ENCODE measurements at regions not wholly inside any gene's neighbourhood (a gene's known extent, or its start where the extent isn't known, plus 50 kb on each side); places are given as distances from the start of the nearest gene placed in this dataset.

DNA sequence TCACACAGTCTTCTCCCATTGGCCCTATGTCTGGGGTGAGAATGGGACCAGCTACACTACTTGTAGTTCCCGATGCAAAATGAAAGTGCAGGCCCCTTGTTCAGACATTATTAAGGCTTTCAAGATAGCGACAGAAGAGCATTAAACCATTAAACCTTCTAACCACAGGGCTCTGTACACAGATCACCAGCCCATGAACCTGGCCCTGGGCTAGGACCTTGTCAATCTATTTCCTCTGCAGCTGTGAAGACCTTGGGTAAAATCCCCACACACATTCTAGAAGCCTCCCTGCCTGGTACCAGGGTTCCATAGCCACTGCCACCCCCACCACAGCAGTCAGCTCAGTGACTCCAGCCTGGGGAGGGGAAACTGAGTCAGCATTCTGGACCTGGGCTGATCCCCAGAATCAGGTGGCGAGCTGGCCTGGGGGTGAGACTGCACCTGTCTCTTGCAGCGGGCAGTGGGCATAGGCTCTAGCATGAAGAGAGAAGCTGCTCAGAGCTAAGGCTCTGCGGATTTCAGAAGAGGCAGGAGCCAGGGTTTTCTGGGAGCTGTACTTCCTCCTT, 119.7 kb upstream of the LHX1 start:
- intact Hi-C loops (cut with DNase I), result no loop called here
- ATAC-seq, result no peak
- Histone ChIP-seq H3K4me1 (no peaks in the 10 kb centered on the region), H3K27ac (no peak overlapping the region), H3K9me3 (no peaks in the 10 kb centered on the region), H3K27me3 (peaks cover 4 to 89% (median 26%) of the 10 kb centered on the region in 9 donors), H3K36me3 (no peaks in the 10 kb centered on the region), H3K4me3 (no peak overlapping the region)
- no peak for DNase-seq
- WGBS, 4 donors, result 80 to 84% (median 82%) methylated on average over 5 of the region's 5 CpGs
- no peak for TF ChIP-seq CTCF (IDR thresholded peaks at IDR 0.05)
- no peak for TF ChIP-seq POLR2A (IDR thresholded peaks at IDR 0.05)

GRCh38 chr17:36818134-36818825, 119.0 kb upstream of the LHX1 start:
- Histone ChIP-seq H3K4me1 (no peaks in the 10 kb centered on the region), H3K27me3 (peaks cover 2 to 89% (median 22%) of the 10 kb centered on the region in 9 donors), H3K27ac (no peak overlapping the region), H3K36me3 (no peaks in the 10 kb centered on the region), H3K4me3 (no peak overlapping the region), H3K9me3 (no peaks in the 10 kb centered on the region)
- TF ChIP-seq CTCF (IDR thresholded peaks at IDR 0.05), result no peak
- TF ChIP-seq POLR2A (IDR thresholded peaks at IDR 0.05), result no peak
- intact Hi-C loops (cut with DNase I), result no loop called here
- DNase-seq, result no peak
- no peak for ATAC-seq
- 75 to 81% (median 80%) methylated on average over 8 to 9 of the region's 9 CpGs for WGBS, 4 donors

GRCh38 chr17:36823850-36824677, 113.2 kb upstream of the LHX1 start:
- H3K27me3 ChIP-seq, result peaks cover 0 to 84% (median 32%) of the 10 kb centered on the region in 9 donors
- ATAC-seq (no peak), DNase-seq (no peak)
- no peaks in the 10 kb centered on the region for H3K9me3 ChIP-seq
- H3K4me1 ChIP-seq, result no peaks in the 10 kb centered on the region
- WGBS, 4 donors, result 57 to 73% (median 70%) methylated on average over 10 to 12 of the region's 12 CpGs
- TF ChIP-seq POLR2A (IDR thresholded peaks at IDR 0.05), result no peak
- TF ChIP-seq CTCF (IDR thresholded peaks at IDR 0.05), result no peak
- no peaks in the 10 kb centered on the region for H3K36me3 ChIP-seq
- H3K4me3 ChIP-seq, result no peak overlapping the region
- no peak overlapping the region for H3K27ac ChIP-seq
- intact Hi-C loops (cut with DNase I), result no loop called here

- H3K4me3 ChIP-seq, result no peak overlapping the region
- ATAC-seq, result no peak
- H3K4me1 ChIP-seq, result no peaks in the 10 kb centered on the region
- no peak for TF ChIP-seq CTCF (IDR thresholded peaks at IDR 0.05)
- TF ChIP-seq POLR2A (IDR thresholded peaks at IDR 0.05), result no peak
- no peak overlapping the region for H3K27ac ChIP-seq
- H3K27me3 ChIP-seq, result peaks cover 0 to 80% (median 32%) of the 10 kb centered on the region in 9 donors
- 64 to 77% (median 72%) methylated on average over 5 of the region's 5 CpGs for WGBS, 4 donors
- H3K9me3 ChIP-seq, result no peaks in the 10 kb centered on the region
- DNase-seq, result no peak
- intact Hi-C loops (cut with DNase I), result loop anchor here in 1 of 10 donors (5.0 kb wide), 1 partner anchor 43 kb away; no protein-coding TSS in a partner anchor
- H3K36me3 ChIP-seq, result no peaks in the 10 kb centered on the region
These were observed 112.6 kb upstream of the LHX1 start for GRCh38 chr17:36824678-36825101.
